Stimulated activated naive CD4-positive, alpha-beta T cell (primary cell): ENCODE measurements at regions not wholly inside any gene's neighbourhood (a gene's known extent, or its start where the extent isn't known, plus 50 kb on each side); places are given as distances from the start of the nearest gene placed in this dataset.
"Not testable (repeated sequence)": the region's sequence is repeated elsewhere in the genome, so short reads cannot be mapped to it uniquely, and the experiment has no call there.

Source experiments
- DNase-seq, 6 experiments: peaks; one replicate each; lab custom pipeline; 2025; lab: John Stamatoyannopoulos, UW

DNA sequence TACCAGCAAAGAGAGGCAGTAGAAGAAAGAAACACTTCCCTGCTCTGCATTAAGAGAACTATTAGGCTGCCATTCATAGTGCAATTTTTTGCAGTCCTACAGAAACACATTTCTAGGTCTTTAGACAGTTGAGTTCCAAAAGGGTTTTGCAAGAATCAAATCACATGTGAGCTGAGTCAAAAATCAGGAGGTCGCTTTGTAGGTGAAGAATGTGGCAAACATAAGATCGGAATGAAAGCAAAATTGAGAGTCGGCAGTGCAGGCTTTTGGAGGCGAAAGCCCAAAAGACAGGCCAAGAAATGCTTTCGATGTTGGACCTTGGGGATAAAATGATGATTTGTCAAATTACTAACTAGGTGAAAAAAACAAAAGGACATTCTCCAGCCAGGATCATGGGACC, 213.5 kb upstream of the NRIP1 start:
- DNase-seq = no peak

DNA sequence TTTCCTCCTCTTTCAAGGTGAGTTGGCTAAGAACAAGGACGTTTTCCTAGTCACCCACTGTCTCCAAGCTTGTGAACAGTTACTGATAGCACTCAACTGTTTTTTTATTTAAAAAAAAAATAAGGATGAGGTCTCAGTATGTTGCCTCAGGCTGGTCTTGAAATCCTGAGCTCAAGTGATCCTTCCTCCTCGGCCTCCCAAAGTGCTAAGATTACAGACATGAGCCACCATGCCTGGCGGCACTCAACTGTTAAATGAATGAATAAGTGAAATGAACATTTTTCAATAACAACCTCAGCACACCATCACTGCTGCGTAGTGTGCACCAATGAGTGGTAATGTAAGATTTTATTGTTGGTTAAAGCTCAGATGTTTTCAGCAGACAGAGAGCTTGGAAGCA, 214.1 kb upstream of the NRIP1 start:
- no peak for DNase-seq

DNA sequence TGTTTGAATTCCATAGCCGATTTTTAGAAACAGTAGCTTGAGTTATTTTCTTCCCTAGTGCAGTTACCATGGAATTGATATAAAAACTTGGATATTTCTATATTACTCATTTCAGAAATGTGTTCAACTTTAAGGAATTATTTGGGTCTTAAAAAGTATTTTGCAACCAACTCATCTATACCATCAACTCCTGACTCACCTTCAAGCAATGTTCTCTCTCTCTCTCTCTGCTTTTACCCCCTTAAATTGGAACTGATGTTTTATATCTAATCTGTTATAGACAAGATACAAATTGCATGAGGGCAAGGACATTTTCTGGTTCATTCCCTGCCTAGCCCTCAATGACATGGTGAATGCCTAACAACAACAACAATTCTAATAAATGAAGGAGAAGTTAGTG, 214.7 kb upstream of the NRIP1 start:
- no peak for DNase-seq

DNA sequence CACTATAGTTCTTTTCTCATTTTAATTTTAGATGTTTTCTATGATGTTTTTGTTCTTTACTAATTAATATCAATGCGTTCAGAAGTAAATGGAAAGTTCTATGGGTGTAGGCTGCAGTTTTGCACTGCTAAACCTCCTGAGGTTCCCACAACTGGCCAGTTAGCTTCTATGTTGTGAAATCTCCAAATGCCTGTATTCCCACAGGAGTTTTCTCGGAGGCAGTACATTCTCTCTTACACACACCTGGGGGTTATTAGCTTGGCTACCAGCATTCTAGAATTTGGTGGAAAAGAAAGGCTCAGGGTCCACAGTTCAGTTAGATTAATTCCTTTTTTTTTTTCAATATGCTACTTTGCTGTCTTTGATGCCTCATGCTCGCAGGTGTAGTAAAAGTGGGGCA, 216.9 kb upstream of the NRIP1 start:
- DNase-seq = no peak

DNA sequence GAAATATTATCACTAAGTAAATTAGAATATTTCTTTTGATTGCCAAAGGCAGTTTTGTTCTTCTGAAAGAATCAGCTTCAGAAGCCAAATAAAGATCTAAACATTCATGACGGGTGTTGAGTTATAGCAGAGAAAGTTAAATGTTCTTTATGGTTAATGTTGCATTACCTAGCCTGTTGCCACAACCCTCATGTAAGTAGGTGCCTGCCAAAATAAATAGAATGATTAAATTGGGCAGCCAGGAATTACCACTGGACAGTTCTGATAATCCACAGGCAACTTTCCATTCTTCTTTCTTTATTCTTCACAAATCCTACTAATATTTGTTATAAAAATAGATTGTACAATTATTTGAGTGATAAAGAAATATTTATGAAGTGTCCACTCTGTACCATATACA, 217.9 kb upstream of the NRIP1 start:
- DNase-seq = no peak

DNA sequence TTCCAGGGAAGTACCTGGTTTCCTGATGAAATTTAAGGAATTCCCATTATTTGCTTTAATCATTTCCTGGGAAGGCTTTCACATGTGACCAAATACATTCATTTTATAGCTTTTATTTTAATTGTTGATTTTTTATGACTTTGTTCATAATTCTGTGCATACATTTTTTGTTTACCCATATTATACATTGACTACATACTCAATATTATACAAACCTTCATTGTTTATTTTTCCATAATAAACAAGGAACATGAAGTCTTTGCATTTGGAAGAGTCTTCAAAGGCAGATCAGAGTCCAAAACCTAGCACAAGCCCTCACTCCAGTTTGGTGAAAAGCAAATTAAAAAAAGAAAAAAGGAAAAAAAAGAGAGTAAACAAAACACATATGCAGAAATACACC, 218.3 kb upstream of the NRIP1 start:
- no peak for DNase-seq

DNA sequence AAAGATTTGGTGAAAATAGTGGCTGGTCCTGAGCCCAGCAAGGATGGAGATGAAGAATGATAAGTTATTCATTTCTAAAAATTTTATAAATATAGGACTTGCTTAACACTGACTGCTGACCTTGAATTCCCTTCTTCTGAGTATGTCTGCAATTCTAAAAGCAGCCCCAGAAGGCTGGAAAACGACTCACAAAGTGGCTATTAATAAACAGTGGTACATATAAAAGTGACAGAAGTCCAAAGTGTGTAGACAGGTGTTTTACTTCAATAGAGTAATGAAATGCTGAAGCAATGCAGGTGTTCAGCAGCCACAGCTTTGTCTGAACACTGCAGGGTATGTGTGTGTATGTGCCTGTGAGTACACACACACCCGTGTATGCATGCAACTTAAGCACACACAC, 219.0 kb upstream of the NRIP1 start:
- DNase-seq = no peak

DNA sequence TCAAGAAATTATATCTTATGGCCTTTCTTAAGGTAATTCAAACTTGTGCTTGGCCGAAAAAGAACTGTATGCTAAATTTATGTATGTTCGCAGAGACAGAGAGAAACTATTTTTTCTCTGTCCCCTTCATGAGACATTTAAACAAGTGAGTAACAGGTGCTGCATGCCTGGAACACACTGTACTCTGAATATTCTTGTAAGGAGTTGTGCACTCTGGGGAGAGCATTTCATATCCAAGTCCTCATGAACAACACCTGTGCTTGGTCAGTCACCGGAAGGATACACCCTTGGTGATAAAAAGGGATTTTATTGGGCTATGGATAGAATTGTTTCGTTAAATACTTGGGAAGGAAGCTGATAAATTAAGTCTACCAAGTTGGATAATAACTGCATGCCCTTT, 220.8 kb upstream of the NRIP1 start:
- no peak for DNase-seq

DNA sequence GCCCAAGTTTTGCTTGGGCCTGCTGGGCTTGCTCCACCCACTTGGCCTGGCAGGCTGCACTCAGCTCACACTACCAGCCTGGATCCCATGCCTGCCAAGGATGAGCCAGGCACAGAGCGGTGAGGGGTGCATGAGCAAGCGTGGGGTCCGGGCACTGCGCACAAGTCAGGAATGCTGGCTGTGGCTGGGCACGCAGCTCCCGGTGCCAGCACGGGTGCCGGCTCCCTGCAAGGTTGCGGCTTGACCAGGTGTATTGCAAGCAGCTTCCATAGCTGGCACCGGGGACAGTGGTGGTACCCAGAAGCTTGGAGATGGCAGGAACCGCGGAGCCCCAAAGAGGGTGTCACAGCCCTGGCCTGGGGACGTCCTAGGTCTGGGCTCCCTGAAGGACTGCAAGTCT, 224.4 kb upstream of the NRIP1 start:
- DNase-seq = no peak

DNA sequence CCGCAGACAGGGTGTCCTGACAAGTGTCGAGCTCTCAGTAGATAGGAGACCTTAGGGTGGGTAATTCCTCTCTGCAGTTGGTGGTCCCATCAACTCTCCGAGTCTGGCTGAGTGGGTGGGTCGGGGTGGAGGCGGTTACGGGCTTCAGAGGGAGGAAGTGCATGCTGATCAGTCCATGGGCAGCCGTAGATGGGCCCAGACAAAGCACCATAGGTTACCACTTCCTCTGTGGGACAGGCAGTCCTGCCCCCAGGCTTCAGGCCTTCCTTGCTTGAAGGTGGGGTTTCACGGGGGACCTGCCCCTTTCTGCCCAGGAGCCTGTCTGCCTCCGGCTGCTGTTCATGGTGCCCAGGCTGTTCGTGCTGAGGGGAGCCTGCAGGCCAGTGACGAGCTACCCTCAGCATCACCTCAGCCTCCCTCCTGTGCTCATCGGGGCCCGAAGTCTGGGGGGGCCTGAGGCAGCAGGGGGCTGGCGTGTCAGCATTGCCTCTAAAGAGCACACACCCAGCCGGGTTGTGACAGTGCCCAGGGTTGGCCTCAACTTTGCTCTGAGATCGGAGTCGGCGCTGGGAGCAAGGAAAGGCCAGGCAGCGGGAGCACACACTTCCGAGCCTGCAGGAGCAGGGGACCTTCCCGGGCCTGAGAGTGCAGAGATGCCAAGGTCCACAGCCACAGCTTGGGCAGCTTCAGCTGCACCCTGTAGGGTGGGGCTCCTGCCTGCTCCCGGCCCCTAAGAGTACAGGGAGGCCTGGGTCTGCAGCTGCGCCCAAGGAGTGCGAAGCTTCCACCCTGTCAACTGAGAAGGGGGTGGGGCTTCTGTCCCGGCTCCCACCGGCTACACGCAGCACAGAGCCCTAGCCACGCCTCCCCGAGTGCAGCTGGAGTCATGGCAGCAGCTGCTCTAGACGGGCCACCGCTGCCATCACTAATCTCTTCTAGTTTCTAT, 225.4 kb upstream of the NRIP1 start:
- no peak for DNase-seq

DNA sequence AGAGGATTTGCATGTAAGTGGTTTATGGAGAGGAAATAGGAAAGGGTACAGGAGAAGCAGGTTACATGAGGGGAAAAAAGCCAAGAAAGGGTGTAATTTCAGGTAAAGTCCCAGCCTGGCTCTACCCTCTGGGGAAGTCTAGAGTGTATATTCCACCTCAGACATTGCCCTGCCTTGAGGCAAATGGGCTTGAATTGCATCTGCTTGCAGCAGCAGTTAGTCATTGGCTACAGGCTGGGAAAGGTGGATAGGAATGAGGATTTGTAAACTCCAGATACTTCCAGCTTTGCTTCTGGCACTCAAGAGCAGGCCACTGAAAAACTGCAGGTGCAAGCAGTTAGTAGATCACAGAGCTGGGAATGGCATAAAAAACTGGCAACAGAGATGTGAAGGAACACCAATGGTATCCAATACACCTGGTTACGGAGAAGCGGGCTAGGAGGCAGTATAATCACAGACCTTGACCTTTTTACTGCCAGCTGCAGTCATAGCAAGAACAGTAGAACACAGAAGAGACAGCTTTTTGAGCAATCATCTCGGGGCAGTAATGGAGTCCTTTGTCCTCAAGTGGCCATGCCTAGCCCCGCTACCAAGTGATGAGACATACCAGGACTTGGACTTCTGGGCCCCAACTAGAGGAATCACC, 226.9 kb upstream of the NRIP1 start:
- no peak for DNase-seq

DNA sequence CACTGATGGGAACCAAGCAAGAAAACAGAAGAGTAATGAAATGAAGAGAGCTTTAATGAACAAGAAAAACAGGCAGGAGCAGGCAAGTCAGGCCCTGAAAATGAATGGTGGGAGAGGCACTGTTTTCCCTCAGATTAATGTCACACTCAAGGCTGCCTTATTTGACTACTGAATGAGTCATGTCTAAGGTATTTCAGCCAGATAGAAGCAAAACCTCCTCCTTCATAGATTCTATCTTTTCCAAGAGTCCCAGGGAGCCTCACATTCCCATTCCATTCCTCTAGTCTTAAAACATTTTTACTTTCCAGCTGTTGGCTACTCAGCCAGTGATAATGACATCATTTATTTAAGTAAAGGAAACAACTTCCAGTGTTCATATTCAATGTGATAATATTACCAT, 228.4 kb upstream of the NRIP1 start:
- DNase-seq = no peak

DNA sequence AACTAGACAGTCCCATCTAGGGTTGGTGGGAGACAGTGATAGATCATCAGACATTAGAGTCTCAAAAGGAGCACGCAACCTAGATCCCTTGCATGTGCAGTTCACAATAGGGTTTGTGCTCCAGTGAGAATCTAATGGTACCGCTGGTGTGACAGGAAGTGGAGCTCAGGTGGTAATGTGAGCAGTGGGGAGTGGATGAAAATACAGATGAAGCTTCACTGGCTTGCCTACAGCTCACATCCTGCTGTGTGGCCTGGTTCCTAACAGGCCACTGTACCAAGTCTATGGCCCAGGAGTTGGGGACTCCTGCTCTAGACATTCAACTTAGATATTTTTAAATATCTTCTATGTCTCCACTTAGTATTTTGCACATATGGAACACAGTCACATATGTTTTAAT, 231.1 kb upstream of the NRIP1 start:
- no peak for DNase-seq

DNA sequence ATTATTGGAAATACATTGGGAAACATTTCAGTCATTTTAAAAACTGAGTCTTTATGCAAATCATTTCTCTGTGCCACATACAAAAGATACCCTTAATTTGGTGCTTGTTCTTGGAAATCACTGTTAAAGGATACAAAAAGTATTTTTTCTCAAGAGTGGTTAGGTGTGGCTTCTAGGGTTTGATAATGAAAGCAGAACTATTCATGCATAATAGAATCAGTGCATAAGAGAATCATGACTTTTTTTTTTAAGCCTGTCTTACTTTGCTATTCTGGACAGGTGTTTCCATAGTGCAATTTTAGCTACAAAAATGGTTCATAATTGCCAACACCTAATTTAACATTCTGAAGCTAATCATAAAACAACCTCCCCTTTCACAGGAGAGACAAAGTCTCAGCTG, 233.0 kb upstream of the NRIP1 start:
- DNase-seq = no peak

DNA sequence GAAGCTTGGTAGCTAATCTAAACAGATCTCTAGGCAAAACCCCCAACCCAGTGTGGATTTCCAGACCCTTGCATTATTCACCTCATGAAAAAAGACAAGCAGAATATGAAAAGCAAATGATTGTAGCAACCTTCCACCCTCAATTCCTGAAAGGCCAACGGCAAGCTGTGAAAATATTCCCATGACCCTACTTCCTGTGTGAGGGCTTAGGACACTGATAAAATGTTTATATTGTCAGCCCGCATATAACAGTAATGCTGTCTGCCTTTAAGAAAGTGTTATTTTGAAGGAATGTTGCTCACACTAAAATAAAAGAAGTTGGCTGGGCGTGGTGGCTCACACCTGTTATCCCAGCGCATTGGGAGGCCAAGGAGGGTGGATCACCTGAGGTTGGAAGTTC, 233.5 kb upstream of the NRIP1 start:
- DNase-seq = no peak

DNA sequence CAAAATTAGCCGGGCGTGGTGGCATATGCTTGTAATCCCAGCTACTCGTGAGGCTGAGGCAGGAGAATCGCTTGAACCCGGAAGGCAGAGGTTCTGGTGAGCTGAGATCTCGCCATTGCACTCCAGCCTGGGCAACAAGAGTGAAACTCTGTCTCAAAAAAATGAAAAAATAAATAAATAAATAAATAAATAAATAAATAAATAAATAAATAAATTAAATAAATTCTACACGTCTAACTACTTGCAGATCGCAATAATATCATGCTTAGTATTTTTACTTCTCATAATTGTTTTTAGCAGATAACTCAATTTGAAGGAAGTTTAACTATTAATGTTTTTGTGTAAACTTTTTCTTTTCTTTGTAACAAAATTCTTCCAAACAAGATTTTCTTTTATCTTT, 234.0 kb upstream of the NRIP1 start:
- not testable (repeated sequence) for DNase-seq

DNA sequence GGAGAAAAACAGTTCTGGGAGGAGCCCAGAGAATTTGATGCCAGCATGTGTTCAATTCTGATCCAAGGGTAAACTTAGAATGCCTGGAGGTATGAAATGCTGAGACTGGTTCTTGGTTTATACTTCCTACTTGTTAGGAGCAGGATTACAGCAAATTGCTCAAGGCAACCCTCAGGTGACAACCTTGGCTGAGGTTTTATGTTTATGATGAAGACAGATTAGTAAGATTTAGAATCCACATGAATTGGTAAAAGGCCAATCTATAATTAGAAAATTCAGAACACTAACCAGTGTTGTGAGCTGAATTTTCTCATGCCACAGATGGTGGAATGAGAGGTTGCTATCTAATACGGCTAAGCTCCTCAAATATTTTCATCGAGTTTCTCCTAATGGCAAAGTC, 235.3 kb upstream of the NRIP1 start:
- no peak for DNase-seq

DNA sequence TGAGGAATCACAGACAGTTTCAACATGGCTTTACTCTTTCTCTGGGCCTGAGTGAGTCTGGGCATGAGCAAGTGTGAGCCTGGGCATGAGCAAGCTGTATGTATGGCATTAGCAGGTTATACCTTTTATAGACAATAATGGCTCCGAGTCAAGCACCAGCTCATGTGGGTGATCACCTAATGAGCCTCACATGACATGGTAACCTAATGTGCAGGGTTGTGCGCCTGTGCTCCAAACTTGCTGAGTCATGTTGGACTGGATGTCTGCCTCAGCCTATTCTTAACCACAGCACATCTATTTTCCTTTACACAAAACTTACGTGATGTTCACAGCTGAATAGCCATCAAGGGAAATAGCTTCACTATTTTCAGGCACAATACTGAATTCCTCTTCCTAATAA, 236.2 kb upstream of the NRIP1 start:
- DNase-seq = peak in 1 of 6 experiments; percentile 15

DNA sequence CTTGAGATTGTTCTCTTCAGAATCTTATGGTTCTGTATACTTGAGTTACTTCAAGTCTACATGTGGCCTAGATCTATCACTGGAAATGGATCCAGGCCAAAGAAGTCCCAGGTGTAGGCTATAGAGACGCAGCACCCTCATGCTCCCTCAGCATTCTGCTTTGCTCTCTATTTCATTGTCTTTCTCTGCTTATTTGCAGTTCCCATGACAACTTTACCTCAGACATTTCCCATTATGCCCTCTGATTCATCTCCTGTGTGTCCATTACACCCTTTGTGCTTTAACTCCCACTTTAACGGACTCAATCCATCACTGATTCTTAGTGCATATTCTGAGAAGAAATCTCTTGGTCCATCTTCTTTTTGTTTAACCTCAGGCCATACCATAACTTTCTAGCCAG, 236.9 kb upstream of the NRIP1 start:
- no peak for DNase-seq

DNA sequence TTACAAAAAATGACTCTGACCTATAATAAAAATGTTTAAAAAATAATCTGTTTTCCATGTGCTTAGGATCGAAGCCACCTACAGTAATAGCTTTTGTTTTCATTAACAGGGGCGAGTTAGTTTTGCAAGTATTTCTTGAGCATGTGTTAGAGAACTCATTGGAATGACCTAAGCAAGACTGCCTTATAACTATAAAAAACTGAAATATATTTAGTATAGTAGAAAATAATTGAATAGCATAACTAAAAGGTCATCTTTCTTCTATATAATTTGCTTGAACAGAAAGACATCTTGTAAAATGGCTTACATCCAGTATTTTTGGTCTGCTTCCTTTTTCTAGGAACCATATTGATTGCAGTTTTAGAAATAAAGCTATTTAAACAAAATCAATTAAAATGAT, 241.5 kb upstream of the NRIP1 start:
- no peak for DNase-seq

DNA sequence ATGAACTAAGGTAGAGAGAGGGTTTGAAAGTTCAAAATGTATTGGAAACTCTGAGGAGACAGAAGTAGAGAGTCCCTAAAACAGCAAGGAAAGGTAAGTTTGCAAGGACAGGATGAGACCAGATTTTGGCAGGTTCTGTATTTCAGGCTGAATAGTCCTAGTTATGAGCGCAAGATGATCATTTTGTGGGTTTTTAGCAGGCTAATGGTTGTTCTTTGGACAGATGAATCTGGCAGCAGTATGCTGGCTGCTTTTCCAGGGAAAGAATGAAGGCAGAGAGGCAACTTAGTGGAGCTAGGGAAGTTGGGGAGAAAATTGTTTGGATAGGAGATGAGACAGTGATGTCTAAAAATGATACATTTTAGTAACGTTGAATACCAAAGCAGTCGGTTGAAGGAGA, 243.5 kb upstream of the NRIP1 start:
- DNase-seq = no peak

DNA sequence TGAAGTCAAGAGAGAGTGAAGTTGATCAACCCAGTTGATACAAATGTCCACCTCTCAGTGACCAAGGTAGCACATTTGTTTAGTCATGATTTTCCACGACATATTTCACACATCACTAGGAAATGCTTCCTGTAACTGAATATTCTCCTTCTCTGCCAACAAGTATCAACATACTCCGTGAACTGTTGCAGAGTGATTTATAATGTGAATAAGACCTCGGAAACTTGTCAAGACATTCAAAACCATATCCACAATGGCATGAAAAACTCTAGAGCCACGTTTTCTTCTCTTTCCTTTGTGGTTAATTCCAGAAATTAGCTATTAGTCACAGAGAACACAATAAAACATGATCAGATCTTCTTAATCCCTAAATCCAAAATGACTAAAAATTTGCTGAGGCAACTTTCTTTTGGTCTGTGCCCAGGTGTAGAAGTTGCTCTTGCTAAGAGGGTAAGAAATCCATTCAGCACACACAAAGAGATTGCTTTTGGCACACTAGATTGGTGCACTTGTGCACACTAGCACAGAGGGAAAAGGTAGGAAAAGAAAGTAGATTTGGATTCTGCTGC, 244.3 kb upstream of the NRIP1 start:
- no peak for DNase-seq

DNA sequence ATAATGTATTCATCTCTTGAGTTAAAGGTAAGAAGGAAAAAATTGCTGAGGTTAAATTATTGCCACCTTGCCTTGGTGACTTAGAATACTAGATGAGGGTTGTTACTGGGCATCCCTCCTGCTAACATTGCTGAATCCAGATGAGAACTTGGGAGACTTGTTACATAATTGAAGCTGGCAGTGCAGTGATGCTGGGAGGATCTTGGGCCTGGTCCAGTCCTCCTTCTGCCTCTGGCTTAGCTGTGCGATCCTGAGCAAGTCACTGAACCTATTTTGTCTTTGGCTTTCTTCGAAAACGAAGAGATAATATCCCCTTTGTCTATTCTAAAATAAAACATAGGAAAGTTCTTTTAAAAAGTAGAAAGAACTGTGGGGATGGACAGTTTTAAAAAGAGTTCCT, 244.9 kb upstream of the NRIP1 start:
- no peak for DNase-seq
